ENCODE measurements at regions not wholly inside any gene's neighbourhood (a gene's known extent, or its start where the extent isn't known, plus 50 kb on each side); places are given as distances from the start of the nearest gene placed in this dataset.

DNA sequence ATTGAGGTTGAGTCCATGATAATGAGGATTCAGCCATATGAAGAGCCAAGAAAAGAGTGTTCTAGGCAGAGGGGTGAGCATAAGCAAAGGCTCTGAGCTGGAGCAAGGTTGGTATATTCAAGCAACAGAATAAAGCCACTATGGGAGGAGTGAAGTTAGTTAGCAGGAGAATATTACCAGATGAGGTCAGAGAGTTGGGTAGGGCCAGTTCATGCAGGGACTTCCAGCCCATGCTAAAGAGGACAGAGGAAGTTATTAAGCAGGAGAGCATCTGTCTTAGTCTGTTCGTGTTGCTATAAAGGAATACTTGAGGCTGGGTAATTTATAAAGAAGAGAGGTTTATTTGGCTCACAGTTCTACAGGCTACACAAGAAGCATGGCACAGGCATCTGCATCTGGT lies 57.1 kb upstream of the ATG10 start:
- no peak for DNase-seq (ENCODE audit: low spot score)

DNA sequence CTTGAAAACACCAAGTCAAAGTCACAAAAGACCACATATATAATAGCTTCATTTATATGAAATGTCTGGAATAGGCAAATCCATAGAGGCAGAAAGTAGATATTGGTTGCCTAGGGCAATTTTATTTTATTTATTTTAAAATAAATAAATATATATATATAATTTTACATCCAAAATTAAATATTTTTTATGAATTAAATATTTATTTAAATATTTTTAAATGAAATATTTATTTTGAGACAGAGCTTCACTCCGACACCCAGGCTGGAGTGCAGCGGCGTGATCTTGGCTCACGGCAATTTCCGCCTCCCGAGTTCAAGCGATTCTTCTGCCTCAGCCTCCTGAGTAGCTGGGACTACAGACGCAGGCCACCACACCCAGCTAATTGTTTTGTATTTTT lies 58.9 kb upstream of the ATG10 start:
- DNase-seq (ENCODE audit: low spot score), result no peak

DNA sequence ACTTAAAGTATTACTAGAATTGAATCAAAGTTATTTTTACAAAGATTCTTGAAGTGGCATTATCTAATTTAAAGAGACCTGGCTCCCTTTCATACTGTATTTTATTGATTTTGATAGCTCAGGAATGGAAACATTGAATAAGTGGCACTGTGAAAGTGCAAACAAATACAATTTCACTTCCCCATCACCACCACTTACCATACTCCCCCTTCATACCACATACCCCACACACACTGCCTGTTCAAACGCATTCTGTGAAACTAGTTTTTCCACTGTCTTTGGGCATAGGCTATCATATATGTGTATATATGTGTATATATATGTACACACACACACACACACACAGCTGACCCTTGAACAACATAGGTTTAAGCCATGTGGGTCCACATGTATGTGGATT lies 62.1 kb upstream of the ATG10 start:
- no peak for DNase-seq (ENCODE audit: low spot score)

DNA sequence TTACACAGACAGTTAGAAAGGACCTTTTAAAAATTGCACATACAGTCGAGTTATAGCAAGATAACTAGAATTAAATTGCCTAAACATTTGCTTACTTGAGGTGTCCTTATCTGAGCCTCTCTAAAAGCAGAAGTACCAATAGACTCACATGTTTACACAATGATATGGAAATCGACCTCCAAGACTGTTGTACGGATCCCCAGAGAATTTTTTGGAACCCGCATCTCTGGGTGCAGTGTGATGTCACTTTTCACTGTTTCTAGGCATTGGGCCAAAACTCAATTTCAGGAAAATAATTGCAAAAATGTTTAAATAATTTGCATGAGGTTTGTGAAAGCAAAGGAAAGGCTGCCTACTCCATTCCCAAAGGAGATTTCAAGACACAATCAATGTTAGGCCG lies 63.1 kb upstream of the ATG10 start:
- DNase-seq (ENCODE audit: low spot score), result no peak

DNA sequence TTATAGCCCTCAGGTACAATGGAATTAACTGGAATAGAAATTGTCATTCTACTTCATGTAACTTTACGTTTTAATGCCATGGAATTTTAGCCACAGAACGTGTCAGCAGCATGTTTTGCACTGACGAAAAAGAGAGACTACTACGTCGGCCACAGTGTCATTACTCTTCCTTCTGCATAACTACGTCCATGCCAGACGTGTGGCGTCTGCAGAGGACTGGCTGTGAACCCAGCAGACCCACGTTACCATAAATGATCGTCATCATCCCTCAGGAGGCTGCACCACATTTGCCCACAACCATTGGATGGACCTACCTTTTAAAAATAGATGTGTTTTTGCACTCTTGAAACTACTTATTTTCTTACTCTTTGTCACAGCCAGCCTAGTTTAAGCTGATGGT lies 63.8 kb upstream of the ATG10 start:
- no peak for DNase-seq (ENCODE audit: low spot score)

DNA sequence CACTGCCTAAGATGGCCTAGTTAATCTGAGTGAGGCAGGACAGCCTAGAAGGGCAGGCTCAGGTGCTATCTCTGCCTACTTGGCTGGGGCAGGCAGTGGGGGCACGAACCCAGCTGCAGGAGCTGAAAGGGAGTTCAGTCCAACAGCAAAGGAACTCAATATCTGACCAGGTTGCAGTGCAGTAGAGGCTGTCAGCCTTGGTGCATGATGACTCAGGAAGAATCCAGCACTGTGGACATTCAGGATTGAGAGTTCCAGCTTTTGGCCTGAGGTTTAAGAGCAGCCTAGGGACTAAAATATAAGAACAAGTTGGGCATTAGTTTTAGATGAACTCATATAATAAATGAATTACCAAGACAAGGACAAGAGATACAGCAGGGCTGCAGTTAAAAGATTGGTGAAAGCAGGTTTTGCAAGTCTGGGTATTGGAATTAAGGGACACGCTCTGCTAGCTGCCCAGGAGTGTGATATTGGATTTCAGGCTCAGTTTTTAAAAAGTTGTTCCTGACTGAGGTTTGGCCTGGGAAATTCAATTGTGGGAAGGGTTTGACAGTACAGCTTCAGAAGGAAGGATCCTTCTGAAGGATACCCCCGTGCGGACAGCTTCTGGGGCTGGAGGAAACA lies 64.7 kb upstream of the ATG10 start:
- peak; percentile 4 for DNase-seq (ENCODE audit: low spot score)

DNA sequence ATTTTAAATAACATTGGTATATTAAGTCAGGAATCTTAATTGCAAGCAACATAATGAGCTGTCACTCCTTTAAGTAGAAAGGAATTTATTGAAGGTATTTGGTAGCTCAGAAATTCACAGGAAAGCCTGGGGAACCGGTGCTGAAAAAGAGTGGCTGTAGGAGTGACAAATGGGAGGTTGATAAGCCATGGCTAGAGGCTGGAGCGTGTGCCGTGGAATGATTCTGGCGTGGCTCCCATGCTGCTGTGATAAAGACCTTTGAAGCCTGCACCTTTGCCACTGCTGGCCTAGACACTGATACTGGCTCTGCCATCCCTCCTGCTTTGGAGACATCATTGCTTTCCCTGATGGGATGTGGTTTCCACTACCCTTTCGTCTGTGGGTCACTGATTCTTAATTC lies 65.7 kb upstream of the ATG10 start:
- DNase-seq (ENCODE audit: low spot score), result no peak

DNA sequence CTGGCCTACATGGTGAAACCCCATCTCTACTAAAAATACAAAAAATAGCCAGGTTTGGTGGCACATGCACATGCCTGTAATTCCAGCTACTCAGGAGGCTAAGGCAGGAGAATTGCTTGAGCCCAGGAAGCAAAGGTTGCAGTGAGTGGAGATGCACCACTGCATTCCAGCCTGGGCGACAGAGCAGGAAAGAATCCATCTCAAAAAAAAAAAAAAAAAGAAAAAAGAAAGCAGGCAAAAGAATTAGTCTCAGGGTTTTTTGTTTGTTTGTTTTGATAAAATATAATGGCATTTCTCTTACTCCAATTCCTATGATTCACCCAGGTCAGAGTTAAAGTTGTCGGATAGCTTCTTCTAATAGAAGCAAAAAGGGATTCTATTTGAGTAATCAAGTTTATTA lies 67.0 kb upstream of the ATG10 start:
- no peak for DNase-seq (ENCODE audit: low spot score)

DNA sequence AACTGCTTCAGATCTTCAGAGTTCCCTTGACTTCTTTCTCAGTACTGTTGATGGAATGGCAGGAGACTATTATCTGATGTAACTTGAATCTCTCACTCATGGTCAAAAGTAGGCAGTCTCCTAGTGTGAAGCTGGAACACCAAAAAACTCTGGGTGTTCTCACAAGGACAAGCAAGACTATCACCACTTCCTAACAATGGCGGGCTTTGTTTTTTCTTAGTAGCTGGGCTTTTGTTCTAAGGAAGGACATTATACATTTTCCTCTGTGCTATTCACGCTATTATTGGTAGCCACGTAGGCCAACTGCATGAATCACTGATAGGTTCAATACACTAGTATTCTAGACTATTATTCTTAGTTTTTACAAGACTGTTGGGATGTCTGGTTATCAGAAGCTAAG lies 67.7 kb upstream of the ATG10 start:
- no peak for DNase-seq (ENCODE audit: low spot score)

DNA sequence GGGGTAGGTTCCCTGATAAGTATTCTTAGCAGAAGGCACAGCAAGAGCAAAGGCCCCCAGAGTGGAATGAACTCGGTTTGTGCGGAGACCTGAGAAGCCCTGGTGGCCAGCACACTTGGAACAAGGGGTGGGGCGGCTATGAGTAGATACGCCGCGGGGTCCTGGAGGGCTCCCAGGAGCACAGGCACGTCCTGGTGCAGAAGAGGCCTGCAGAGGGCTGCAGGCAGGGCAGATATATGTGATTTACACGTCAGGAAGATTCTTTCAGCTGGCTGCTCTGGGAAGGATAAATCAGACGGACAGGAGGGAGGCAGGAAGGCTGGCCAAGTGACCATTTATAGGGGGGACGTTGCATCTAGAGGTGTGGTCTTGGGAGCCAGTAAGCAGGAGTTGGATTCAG lies 70.2 kb upstream of the ATG10 start:
- no peak for DNase-seq (ENCODE audit: low spot score)

DNA sequence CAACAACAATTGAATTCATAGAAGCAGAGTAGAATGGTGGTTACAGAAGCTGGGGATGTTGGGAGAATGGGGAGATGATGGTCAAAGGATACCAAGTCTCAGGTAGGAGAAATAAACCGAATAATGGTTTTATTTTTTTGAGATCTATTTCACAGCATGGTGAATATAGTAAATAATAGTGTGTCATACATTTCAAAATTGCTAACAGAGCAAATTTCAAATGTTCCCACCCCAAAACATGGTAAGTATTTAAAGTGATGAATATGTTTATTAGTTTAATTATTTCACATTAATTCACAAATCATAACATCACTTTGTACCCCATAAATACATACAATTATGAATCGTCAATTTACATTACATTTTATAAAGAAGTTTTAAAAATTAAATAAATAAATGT lies 72.7 kb upstream of the ATG10 start:
- DNase-seq (ENCODE audit: low spot score), result no peak

DNA sequence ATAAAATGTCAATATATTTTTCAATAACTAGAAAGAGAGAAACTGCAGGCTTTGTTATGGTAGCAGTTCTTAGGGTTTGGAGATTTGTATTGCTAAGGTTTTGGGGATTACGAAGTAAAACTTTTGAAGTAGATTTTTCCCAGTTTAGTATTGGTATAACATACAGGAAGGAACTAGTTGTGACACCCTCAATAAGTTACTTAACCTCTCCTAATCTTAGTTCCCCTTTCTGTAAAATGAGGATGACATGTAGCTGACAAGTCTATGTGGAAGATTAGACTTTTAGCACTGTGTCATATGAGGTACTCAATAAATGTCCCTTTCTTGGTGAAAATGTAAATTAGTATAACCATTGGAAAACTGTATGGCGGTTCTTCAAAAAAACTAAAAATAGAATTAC lies 73.4 kb upstream of the ATG10 start:
- DNase-seq (ENCODE audit: low spot score), result no peak

DNA sequence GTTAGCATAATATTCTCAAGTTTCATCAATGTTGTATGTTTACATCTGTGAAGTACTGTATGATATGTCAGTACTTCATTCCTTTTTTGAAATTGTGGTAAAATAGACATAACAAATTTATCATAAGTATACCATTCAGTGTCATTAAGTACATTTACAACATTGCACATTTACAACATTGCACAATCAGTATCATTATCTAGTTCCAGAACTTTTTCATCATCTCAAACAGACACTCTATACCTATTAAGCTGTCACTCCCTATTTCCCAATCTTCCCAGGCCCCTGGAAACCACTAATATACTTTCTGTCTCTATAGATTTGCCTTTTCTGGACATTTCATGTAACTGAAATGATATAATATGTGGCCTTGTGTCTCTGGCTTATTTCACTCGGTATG lies 75.1 kb upstream of the ATG10 start:
- no peak for DNase-seq (ENCODE audit: low spot score)

DNA sequence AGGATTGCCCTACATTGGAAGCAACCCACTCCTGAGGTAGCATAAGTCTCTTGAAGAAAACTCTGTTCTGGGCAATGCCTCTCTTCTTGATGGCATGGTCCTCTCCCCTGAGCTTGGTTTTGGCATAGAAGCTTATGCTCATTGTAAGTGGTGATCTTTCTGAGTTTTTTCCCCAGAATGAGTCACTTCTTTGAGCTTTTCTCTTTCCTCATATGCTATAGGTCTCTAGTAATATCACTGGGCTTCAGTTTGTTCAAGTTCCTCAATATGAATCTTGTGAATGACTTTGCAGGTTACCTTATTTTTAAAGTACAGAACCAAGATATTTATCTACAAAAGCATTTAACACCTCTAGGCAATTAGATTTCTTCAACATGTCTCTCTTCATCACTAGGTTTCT lies 76.5 kb upstream of the ATG10 start:
- no peak for DNase-seq (ENCODE audit: low spot score)

DNA sequence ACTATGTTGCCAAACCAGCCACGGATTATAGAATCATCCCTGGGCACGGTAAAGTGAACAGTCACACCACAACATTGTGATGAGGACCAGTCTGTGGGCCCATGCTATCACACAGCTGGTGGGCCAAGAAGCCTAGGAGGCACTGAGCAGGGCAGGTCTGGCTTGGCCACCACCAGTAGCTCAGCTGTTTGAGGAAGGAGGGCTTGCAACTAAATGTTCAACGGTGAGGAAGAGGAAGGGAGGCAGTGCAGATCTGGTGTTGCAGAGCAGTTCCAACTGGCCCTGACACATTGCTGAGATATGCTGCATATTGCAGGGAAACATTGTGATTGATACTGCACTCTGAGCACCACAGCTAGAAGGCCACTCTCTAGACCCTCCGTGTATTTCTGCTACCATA lies 77.9 kb upstream of the ATG10 start:
- no peak for DNase-seq (ENCODE audit: low spot score)

DNA sequence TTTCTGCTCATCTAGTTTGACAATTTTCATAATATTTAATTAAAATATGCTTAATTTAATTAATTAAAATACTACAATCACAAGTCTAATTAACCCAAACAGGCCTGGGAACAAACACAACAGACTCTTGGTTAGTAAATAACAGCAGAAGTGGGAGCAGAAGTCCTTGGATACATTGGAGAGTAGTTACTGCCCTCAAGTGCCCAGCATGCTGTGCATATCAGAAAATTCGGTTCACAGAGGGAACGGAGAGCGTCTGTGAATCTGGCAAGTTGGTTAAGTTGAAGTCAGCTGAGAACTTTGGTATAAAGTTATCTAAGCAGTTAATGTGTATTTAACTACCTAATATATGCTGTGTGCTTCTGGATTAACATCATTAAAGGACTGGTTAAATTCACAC lies 87.0 kb upstream of the ATG10 start:
- DNase-seq (ENCODE audit: low spot score), result no peak

DNA sequence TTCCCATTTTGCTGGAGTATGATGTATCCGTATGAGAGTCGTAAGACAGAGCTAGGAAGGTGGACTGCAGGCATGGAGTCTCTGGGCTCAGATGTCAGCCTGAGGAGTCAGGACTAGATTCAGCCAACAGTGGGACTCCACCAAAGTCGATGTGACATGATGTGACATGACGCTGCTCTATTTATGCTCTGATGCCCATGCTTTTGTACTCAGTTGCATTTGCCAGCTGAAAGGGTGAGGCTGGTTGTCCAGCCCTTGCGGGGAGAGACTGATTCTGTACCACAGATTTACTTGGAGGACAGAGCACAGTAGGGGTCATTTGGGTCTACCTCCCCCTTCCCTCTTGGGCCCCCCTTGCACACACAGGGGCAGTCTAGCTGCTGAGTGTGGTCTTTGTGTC lies 88.5 kb upstream of the ATG10 start:
- DNase-seq (ENCODE audit: low spot score), result no peak

DNA sequence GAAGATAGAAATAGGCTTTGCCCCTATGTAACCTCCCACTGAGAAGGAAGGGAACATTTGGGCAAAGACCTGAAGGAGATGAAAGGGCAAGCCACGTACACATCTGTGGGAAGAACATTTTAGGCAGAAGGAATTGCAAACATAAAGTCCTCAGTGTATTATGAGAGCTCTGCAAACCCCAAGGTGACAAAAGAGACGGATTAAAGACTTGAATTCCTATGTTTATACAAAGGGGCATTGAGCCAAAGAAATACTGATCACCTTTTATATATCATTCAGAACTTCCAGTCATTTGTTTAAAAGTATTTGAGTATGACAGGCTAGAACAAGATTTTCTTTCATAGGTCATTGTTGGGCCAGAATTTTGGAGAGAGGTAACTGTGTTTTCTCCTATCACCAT lies 90.2 kb upstream of the ATG10 start:
- DNase-seq (ENCODE audit: low spot score), result no peak

DNA sequence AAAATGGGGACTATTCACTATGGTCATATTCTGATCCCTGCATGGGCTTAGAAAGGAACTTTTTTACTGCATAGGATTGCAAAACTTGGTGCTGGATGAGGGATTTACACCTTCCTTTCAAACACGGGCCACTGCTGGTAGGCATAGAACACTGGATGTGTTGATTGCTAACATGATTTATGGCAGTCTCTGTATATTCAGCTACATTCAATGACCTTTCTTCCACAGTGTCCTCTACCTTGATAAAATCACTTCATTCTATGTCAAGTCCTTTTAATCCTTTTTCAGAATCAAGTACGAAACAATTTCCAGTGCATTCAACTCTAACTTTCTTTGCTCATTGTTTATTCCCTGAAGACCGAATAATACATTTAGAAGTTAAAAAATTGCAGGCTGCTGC lies 91.9 kb upstream of the ATG10 start:
- DNase-seq (ENCODE audit: low spot score), result no peak

DNA sequence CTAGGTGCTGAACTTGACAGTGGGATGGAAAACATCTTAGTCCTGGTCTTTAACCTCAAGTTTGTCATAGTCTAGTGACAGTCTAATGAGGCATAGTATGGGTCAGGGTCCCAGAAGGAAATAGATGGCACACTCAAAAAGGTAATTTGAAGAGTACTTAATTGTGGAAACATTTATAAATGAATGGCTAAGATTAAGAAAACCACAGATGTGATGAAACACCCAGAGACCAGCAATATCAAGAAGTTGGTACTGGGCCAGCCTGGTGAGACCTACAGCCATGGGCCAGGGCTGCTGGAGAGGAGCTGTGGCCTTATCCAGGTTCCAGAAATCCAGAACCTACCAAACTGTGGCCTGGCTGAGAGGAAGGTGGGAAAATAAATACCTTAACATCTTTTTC lies 93.5 kb upstream of the ATG10 start:
- DNase-seq (ENCODE audit: low spot score), result no peak

DNA sequence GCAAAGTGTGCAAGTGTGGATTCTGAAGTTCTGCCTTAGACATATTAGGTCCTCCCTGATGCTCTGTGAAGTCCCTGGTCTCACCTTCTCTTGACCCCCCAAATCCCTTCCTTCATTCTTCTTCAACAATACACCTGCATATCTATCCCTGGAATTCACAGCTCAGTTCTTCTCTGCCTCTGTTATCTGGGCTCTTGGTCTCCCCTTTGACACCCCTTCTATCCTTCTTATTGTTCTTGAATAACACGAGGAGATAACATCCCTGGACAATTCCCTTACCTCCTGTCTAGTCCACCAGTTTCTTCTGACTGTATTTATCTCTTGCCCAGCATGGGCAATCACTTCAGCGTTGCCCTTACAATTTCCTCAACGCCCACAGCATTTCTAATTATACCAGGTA lies 104.8 kb upstream of the ATG10 start:
- DNase-seq (ENCODE audit: low spot score), result no peak

DNA sequence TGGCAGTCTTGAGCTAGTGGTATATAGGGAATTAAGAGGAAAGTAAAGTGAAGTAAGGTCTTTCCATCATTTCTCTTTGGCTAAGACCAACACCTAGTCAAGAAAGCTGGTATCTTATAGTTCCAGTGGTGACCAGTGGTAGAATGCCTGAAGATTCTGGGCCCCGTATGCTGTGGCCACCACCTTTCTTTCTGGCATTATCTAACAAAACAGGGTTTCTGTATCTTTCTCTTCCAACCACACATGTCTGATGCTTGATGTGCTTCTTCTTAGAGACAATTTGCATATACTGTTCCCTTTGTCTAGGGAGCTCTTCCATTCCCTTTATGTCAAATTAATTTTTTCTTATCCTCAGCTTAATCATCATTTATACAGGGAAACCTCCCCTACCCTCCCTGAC lies 109.9 kb upstream of the SSBP2 start:
- DNase-seq (ENCODE audit: low spot score), result no peak

DNA sequence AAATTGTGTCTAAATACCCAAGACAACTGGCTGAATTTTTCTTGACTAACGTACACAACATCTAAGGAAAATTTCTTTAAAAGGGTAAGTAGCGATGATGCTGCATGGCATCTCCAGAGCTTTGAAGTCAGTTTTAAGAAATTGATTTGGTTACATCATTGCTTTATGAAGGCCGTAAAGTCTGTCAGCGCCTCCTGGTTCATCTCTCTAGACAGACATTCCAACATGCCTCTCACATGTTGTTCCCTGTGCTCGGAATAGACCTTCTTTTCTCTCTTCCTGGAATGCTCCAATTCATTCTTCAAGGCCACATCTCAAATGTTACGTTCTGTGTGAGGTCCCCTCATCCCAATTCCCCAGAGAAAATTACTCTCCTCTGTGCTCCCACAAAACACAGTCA lies 108.7 kb upstream of the SSBP2 start:
- peak; percentile 48 for DNase-seq (ENCODE audit: low spot score)
